NCI-H1092 treated with DMSO at 0.1 percent for 48 hours (cell line): ENCODE measurements at regions not wholly inside any gene's neighbourhood (a gene's known extent, or its start where the extent isn't known, plus 50 kb on each side); places are given as distances from the start of the nearest gene placed in this dataset.
"Not testable (repeated sequence)": the region's sequence is repeated elsewhere in the genome, so short reads cannot be mapped to it uniquely, and the experiment has no call there.

Experiments
- DNase-seq: peaks from one replicate; lab custom pipeline; 2025; lab: John Stamatoyannopoulos, UW

DNA sequence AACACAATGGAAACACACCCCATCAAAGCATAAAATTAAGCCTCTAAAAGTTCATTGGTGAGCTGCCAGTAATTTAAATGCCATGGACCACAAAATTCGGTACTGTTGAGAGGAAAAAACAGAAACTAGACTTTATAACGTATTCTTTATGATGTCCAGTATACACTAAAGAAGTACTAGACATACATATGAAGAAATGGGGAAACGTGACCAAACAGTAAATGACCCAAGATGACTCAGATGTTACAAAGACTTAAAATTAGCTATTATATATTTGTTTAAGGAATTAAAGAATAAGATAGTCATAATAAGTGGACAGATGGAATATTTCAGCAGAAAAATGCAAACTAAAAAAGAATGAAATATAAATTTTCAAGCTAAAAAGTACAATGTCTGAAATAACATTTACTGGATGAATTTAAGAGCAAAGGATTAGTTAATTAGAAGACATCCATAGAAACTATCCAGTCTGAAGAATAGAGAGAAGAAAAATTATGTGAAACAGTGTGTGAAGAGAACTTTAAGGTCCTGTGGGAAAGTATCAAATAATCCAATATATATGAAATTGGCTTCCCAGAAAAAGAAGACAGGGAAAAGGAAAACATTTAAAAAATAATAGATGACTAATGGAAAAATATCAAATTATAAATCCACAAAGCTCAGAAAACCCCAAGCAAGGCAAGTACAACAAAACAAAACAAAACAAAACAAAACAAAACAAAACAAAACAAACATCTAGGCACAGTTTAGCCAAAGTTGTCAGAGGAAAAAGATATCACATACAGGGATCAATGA is 69.4 kb downstream of the SAMD9 start:
- DNase-seq, result no peak

DNA sequence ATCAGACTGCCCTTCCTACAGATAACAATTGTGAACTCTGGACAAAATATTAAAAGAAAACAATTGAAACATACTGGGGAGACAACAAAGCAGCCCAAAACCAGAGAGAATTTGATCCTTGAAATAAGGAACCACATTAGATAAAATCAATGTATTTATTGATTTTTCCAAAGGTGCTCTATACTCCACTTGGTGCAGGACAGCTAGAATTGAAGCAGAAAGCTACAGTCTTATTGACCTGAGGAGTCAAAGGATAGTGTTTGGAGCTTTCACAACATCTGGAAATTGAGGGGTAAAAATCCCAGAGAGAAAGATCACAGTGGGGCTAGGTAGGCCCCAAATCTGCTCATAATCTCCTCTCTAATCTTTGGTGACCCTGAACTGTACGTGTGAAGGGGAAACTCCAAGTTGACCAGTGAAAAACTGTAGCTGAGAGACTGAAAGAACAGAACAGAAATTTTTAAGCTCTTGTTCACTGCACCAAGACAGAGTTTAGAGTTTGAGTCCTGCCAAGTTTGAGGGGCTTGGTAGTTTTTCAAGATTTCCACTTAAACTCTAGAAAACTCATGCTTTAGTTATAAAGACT is 70.2 kb downstream of the SAMD9 start:
- no peak for DNase-seq

DNA sequence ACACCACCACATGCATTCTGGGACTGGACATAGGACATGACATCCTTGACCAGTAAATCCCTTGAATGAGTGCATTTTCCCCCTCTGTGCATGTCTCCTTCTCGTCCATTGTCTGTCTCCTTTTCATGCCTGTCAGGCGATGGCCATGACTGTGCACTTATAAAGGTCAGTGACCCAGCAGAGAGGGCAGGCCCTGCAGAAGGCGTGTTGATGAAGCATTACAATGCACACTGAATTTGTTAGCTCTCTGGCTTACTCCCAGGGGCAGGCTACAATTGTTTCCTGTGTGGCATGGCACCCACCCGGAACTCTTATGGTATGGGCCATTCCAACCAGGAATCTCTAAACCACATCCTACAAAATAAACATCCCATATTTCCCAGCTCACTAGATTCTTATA is 71.1 kb downstream of the SAMD9 start:
- DNase-seq, result no peak

DNA sequence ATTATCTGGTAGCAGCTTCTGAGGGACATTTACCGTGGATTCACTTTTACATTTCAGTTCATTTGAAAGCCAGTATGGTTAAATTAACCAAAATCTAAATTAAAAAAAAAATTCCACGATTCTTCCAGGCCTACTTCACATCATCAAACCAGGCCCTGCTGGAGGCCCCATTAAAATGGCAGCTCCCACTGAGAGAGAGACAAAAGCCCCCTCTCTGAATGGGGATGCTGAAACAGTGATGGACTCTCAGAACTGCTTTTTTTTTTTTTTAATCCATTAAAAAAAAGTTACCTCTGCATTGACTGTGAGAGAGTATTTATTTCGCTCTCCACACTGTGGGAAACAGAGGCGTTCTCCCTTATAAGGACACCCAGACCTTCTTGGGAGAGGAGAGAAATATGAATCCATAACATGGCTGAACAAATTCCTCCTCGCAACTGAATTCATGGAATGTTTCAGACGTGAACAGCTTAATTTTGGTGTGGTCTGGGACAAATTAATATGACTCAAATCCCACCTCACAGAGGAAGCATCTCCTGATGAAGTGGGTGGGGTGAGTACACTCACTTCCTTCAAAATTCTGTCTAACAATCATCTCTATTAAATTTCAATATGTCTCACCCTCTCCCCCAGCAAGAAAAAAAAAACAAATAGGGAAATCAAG is 73.5 kb downstream of the SAMD9 start:
- DNase-seq, result no peak

DNA sequence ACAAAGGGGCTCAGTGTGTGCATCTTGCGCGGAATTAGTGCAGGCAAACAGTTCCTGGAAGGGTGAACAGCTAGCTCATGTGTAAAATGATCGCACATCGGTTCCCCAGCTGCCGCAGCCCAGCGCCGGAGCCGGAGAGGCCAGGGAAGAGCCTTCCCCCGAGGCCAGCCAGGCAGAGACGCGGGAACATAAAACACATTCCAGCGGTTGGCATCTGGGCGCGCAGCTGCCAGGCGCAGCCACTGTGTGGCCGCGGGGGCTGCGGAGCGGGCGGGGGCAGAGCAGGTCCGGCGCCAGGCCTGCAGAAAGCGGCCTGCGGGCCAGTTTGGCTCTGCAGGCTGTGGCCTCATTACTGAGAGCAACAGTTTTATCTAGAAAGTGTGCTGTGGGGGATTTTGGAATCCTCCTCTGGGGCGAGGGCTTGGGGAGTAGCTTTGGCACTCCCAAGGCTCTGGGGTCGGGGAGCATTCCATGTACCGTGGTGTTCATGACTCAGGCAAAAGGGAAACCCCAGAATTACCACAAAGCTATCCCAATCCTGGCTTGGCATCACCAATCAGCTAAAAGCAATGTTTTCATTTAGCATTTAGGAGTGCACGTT is 74.3 kb downstream of the SAMD9 start:
- peak; percentile 5 for DNase-seq

DNA sequence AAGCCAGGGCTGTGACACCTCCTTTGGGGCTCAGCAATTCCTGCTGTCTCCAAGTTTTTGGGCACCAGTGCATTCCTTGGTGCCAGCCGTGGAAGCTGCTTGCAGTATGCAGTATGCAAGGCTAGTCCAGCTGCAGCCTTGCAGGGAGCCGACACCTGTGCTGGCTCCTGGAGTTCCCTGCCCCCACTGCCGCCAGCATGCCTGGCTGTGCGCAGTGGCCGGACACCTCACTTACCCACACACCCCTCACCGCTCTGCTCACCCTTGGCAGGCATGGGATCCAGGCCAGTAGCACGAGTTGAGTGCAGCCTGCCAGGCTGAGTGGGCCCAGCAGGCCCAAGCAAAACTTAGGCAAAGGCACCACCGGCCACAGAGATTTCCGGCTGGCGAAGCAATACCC is 77.4 kb downstream of the SAMD9 start:
- no peak for DNase-seq

DNA sequence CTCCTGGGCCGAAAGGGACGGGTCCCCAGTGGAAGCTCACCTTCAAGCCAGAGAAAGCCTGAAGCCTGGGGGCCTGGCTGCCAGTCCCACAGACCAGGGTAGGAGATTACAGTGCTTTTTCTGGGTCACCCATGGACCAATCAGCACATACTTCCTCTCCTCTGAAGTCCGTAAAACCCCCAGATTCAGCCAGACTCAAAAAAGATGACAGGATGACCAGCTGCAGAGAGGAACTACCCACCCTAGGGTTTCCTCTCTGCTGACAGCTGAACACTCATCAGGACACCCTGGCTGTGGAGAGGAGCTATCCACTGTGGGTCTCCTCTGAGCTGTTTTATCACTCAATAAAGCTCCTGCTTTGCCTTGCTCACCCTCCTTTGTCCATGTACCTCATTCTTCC is 78.0 kb downstream of the SAMD9 start:
- DNase-seq, result no peak

DNA sequence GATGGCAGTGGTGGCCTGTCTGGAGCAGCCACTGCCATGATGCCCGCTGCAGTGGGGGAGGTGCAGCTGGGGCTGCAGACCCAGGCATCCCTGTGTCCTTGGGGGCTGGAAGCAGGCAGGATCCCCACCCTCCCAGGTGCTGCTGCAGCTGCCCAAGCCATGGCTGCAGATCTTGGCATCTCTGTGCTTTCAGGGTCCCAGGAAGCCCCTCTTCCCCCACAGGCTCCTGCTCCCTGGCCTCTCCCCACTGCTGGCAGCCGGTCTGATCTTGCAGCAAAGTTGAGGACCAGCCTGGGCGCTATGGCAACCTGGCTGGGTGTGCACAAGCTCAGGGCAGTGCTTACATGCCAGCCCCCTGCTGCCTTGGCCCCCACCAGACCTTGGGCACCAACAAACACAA is 78.5 kb downstream of the SAMD9 start:
- no peak for DNase-seq

DNA sequence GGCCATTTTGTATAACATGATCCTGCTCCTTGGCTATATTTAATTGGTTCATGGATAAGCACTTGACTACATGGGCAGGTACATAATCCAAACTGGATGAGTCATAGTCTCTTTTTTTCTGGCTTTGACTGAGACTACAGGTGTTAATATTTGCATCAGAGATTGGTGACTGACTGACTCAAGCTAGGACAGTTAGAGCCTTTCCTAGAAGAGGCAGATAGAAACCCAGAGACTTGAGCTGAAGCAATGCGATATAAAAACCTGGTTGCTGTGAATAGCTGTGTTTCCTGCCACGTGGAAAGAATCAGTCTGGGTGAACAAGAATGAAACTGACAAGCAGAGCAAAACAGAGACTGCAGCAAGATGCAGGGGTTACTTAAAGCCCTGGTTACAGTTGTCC is 81.0 kb downstream of the SAMD9 start:
- DNase-seq, result no peak

DNA sequence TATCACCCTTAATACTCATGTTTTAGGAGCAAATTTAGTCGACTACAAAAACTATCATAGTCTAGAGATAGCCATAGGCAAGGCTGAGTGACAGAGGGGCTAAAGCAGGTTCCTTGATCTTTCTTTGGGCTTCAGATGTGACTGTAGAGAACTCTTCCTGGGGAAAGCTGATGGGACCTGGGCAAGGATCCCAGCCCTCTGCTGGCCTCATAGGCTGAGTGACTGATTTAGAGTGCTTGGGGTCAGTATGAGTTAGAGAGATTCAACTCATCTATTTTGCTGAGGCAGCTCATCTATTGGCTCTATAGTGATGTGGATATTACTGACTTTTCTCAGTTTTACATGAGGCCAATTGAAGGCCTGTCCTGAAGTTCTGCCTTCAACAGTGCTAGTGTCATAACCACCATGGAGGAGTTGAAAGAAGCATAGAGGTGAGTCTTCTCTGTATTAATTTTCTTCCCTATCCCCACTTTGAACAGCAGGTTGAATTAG is 81.6 kb downstream of the SAMD9 start:
- no peak for DNase-seq

DNA sequence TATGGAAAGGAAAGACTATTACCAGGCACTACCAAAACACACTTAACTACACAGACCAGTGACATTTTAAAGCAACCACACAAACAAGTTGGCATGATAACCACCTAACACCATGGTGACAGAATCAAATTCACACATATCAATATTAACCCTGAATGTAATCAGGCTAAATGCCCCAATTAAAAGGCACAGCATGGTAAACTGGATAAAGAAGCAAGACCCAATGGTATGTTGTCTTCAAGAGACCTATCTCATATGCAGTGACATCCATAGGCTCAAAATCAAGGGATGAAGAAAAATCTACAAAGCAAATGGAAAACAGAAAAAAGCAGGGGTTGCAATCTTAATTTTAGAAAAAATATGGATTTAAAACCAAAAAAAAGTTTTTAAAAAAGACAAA is 86.0 kb downstream of the SAMD9 start:
- DNase-seq, result no peak

DNA sequence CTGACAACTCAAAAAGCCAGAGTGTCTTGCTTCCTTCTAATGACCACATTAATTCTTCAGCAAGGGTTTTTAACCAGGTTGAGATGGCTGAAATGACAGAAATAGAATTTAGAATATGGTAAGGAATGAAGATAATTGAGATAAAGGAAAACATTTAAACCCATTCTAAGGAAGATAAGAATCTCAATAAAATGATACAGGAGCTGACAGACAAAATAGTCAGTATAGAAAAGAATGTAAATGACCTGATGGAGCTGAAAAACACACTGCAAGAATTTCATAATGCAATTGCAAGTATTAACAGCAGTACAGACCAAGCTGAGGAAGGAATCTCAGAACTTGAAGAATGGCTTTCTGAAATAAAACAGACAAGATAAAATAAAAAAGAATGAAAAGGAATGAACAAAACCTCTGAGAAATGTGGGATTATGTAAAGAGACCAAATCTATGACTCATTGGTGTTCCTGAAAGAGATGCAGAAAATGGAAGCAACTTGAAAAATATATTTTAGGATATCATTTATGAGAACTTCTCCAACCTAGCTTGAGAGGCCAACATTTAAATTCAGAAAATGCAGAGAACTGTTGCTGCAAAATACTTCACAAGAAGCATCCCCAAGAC is 87.1 kb downstream of the SAMD9 start:
- no peak for DNase-seq

DNA sequence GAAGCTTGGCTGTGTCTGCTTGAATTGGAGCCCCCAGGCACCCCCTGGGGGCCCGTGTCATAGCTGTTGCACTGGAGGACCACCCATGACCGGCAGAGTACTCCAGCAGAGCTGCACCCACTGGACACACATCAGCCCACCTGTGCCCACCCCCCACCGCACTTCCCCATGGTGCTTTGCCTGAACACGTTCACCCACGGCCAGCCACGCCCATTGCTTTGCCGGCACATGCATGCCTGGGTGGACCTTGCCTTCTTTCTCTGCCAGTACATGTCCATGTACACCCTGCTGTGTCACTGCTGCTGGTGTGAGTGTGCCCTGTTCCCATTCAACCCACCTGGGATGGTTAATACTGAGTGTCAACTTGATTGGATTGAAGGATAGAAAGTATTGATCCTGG is 88.7 kb downstream of the SAMD9 start:
- no peak for DNase-seq

DNA sequence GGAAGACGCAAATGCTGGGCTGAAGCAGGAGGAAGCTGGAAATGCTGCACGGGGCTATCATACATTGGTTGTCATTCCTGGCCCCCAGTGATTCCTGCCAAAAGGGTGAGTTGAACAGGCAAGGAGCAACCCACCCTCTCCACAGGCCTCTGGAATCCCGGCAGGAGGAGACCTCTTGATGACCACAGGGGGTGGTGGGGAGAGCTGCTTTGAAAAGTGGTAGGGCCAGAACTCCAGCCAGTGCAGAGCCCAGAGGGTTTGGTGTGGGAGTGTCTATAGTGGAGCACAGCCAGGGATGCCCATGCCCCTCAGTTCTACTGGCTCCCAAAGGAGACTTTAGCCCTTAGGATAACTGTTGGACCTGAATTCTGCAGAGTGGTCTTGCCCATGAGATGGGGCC is 89.2 kb downstream of the SAMD9 start:
- DNase-seq, result no peak

DNA sequence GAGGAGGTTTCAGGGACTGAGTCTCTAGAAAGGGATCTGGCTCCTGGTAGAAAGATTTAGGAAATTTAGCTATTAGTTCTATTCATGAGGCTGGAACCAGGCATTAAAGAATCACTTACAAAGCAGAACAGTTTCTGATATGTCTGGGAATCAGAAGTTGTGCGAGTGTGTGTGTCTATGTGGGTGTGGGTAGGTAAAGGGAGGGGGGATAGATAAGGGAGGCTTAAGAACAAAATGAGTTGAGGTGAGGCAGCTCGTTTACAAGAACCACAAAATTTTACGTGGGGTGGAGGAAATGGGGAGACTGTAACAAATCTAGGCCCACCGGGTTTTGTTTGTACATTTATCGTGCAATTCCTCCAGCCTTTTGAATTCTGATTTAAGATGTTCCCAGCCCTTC is 90.7 kb downstream of the SAMD9 start:
- DNase-seq, result no peak

DNA sequence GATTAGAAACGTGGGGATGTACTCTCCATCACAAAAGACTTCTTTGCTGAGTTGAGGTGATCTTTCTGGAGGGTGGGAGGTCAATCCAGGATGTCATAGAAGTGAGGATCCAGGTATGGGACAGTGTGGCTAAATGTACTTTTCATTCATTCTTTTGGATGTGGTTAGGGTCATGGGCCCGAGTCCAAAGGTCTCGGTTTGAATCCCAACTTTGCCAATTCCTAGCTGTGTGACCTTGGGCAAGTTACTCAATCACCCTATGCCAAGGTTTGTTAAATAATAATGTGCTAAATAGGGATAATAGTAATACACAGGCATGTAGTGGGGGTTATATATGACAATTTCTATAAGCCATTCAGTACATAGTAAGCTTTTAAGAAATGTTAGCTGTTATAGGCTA is 91.4 kb downstream of the SAMD9 start:
- no peak for DNase-seq

DNA sequence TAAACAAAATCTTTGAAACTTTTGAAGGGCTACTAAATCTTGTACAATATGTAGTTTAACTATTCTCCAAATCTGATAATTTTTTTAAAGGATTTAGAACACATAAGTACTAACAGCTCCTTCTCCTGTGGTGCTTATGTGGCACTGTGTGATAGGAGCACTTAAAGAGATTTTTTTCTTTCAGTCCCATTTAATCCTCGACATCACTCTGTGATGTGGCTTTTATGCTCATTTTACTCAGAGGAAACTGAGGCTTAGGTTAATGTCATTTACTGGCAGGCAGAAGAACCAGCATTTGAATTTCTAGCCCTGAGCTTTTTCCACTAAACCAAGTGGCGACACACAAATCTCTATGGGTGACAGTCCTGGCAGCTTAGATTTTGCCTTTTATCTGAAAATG is 92.4 kb downstream of the SAMD9 start:
- DNase-seq, result no peak

DNA sequence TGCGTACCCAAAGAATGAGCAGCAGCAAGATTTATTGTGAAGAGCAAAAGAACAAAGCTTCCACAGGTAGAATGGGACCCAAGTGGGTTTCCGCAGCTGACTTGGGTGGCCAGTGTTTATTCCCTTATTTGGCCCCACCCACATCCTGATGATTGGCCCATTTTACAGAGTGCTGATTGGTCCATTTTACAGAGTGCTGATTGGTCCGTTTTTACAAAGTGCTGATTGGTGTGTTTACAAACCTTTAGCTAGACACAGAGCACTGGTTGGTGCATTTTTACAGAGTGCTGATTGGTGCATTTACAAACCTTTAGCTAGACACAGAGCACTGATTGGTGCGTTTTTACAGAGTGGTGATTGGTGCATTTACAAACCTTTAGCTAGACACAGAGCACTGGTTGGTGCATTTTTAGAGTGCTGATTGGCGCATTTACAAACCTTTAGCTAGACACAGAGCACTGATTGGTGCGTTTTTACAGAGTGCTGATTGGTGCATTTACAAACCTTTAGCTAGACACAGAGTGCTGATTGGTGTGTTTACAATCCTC is 94.8 kb downstream of the SAMD9 start:
- not testable (repeated sequence) for DNase-seq

DNA sequence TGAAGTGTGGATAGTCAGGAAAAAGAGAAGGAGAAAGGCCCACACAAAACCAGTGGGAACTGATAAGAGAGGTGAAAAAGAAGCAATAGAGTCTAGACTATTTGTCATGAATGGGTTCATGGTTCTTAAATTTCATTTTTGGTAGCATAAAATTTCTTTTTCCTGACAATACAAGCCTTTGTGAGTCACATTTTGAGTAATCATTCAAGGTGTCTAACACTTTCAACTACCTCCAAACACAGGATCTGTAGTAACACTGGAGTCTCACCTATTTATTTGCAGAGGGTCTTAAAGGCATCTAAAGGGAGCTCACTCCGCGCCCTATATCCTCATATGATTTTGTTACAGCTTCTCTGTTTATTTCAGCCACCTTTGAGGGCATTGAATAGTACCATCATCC is 96.0 kb downstream of the SAMD9 start:
- DNase-seq, result no peak

DNA sequence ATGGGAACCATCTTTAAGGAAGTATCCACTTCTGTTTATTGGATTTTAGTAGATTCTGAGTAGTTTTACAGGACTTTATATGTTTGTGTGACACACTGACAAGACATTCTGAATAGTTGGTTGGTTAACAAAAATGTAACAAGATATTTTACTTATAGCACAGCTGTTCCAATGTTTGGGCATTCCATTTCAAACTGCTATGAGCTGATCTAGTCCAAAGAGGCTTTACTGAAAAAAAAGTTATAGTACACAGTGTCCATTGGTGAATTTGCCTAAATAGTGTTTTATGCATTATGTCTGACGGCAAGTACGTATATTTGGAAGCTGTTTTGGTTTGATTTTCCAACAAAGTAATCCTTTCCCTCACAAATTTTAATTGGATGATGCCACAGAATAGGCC is 99.1 kb downstream of the SAMD9 start:
- no peak for DNase-seq

DNA sequence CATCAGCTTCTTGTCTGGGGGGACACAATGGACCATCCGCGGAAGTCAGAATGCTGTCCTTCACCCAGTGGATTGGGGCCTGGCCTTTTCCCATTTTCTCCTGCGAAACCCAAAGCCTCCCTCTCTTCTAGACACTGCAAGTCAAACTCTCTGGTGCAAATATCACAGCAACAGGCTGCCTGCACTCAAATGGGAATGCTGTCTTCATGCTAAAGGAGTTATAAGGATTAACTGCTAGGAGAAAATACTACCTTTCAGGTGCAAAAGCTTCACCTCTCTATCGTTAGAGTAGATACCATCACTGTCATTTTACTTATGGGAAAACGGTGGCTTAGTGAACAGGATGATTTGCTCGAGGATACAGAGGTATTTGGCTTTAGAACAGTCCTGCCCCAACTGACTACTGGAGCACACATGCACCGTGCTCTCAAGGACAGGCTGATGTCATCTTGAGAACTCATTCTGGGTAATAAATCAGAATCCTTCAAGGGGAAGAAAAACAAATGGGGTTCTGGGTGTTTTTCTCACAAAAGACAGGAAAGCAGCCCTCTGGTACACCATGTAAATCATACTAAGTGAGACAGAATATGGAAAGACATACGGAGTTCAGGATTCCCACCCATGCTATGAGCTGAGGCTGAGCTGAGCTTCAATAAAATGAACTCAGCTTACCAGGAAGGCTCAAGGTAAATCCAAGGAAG is 100.9 kb downstream of the SAMD9 start:
- DNase-seq, result no peak
